RPMI7951 (cell line): ENCODE measurements at regions not wholly inside any gene's neighbourhood (a gene's known extent, or its start where the extent isn't known, plus 50 kb on each side); places are given as distances from the start of the nearest gene placed in this dataset.
"Not testable (repeated sequence)": the region's sequence is repeated elsewhere in the genome, so short reads cannot be mapped to it uniquely, and the experiment has no call there.

Experiments used
- DNase-seq: peaks from one replicate; pipeline ENCODE4 v3.0.0-alpha.2; 2012; ENCODE audit warnings: low read depth

GRCh38 chr15:21024235-21024987 is 158.3 kb upstream of the POTEB2 start:
- not testable (repeated sequence) for DNase-seq

GRCh38 chr15:21018176-21018575 is 152.1 kb upstream of the POTEB2 start:
- not testable (repeated sequence) for DNase-seq

DNA sequence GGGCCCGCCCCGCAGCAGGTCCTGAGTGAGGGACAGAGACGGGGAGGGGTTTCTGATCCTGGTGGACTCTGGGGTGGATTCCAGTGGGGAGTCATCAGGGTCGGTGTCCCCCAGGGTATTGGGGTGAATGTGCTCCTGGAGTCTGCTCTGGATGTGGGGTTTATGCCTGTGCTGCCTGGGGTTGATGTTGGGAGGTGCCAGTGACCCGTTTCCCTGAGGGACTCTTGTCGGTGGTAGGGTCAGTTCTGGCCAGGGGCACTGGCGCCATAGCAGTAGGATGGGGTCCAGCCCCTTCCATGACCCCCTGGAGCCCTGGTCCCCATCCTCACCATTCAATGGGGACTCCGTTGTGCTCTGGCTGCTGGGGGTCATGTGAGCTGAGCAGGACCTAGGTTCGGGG is 151.2 kb upstream of the POTEB2 start:
- not testable (repeated sequence) for DNase-seq

GRCh38 chr15:21016589-21016988 is 150.5 kb upstream of the POTEB2 start:
- DNase-seq, result not testable (repeated sequence)

DNA sequence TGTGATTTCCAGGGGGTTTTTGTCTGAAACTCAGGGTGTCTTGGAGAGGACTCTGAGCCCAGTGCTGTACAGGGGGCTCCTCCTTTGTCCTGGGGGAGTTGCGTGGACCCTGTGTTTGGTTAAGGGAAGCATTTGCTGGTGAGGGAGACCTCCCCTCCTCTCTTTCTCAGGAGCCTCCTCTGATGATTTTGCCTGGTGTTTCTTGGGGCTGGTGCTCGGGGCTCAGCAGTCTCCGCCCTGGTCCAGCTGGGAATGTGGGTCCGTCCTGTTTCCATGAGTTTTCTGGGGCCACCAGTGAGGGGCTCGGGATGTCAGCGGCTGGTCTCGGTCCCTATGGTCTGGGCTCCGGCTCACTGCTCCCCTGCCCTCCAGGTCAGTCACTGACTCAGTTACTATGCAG is 149.1 kb upstream of the POTEB2 start:
- not testable (repeated sequence) for DNase-seq

DNA sequence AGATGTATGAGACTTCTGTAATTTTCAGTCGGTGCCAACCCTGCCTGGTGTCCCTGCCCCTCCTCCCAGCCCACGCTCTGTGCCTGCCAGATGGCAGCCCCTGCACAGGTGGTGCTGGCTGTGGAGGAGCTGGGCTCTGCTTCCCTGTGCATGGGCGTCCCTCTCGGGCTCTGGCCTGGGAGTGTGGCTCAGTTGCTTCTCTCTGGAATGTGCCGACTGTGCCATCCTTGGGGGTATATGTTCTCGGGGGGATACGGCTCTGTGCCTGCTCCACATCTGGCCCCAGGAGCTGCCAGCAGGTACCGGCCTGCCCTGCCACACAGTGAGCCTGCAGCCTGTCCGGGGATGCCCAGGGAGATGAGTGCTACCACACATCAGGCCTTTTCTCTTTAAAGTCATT is 147.2 kb upstream of the POTEB2 start:
- not testable (repeated sequence) for DNase-seq

DNA sequence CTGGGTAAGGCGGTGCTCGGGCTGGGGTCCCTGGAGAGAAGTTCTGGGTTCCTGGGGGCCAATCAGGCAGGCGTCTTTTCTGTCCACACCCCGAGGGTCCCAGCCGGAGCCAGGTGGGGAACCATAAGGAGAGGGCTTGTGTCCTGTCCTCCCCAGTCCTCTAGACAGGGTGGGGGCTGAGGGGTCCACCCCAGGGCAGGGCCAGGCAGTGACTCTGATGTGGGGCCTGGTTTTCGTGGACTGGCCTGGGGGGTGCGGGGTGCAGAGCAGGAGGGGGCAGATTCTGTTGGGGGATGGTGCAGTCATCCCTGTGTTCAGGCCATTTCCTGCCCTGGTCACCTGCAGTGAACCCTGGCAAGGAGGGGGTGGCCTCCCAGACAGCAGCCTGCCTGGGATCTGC is 143.5 kb upstream of the POTEB2 start:
- not testable (repeated sequence) for DNase-seq

DNA sequence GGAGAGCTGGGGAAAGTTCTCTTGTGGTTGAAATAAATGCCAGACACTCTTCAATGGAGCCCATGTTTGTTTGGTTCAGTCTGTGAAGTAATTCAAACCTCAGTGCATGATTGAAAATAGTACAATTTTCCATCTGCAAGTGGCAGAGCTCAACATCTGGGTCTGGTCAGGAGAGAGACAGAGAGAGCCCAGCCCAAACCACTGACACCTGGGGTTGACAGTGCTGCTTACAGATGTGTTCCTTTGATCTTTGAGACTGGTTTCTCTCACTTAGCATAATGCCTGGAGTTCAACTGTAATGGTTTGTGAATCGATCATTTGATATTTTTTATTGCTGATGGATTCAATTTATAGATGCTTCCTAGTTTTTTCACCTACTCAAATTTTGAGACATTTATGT is 137.3 kb upstream of the POTEB2 start:
- not testable (repeated sequence) for DNase-seq

- DNase-seq, result not testable (repeated sequence)
These were observed 135.8 kb upstream of the POTEB2 start for GRCh38 chr15:21001950-21002349.

DNA sequence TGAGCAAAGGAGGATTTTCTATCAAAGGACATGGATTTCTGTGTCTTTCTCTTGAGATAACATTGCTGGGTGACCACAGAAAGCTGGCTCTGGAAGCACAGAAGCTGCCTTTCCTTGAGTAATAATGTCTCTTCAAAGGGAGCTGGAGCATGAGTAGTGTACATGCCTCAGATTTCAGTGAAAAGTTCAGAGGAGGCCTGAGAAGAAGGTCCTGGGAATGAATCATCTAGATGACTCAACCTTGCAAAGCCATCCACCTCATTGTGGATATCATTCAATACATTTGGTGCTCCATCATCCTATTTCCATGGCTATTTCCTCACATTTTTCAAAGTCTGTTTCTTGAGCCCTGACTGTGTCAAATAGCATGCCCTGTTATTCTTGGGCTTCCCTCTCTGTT is 125.6 kb upstream of the POTEB2 start:
- DNase-seq, result not testable (repeated sequence)

DNA sequence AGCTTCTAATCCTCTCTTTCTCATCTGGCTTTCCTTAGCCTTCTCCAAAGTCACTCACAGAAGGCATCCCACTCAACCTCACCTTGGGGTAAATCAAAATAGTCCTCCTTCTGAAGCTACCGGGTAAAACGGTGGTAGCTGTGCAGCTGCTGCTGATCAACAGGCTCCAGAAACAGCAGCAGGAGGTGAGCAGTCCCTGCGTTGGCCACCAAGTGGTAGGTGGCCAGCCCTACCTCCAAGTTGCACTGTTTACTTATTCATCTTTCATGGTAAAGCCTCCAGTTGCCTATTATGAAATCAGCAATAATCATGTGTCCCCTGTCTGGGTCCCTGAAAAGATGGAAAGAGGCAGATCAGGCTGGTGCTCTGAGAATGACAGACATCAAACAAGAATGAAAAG is 125.1 kb upstream of the POTEB2 start:
- DNase-seq, result not testable (repeated sequence)

GRCh38 chr15:20986775-20987174 is 120.7 kb upstream of the POTEB2 start:
- DNase-seq, result not testable (repeated sequence)

GRCh38 chr15:20978057-20978456 is 111.9 kb upstream of the POTEB2 start:
- DNase-seq, result not testable (repeated sequence)

- not testable (repeated sequence) for DNase-seq
These were observed 106.6 kb upstream of the POTEB2 start for GRCh38 chr15:20972762-20973161.

- not testable (repeated sequence) for DNase-seq
These were observed 93.2 kb upstream of the POTEB2 start for GRCh38 chr15:20959299-20959698.

DNA sequence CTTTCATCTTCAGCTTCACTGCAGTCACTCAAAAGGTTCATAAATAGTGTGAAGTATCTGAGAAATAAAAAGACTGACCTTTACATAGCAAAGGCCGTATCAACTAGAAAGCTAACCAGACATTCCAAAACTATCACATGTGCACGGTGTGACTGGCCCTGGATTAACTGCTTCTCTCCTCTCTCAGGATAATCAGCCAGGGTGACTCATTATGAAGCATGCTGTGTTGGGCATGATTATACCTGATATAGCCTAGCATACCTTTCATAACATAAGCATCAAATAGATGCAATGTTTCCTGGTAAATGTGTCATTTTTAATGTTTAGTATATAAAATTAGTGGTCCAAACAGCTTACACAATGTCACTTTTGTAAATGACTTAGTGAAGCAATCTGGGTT is 63.2 kb upstream of the POTEB2 start:
- not testable (repeated sequence) for DNase-seq
